Vagina (tissue), 2 donors: ENCODE measurements at regions not wholly inside any gene's neighbourhood (a gene's known extent, or its start where the extent isn't known, plus 50 kb on each side); places are given as distances from the start of the nearest gene placed in this dataset.

ENCODE experiments used
- DNase-seq, 2 donors: peaks; one replicate each; pipeline ENCODE4 v3.0.0-alpha.2; 2017; ENCODE audit errors: extremely low spot score in 2 of 2
- H3K27ac ChIP-seq: fragments of 200-600 bp; sonication (generic); one replicate; pipeline ENCODE4 v1.5.1; 2019
- H3K27me3 ChIP-seq: fragments of 200-600 bp; sonication (generic); one replicate; pipeline ENCODE4 v1.5.1; 2019
- H3K36me3 ChIP-seq, 2 donors: fragments of 200-600 bp; sonication (generic); one replicate each; pipeline ENCODE4 v1.5.1; 2017 to 2019
- H3K4me1 ChIP-seq: fragments of 200-600 bp; sonication (generic); one replicate; pipeline ENCODE4 v1.5.1; 2019
- H3K4me3 ChIP-seq, 2 donors: fragments of 200-600 bp; sonication (generic); 1 replicate in 1 of 2; 2 replicates in 1 of 2; pipeline ENCODE4 v1.5.1; 2016 to 2019
- H3K9me3 ChIP-seq: fragments of 200-600 bp; sonication (generic); one replicate; pipeline ENCODE4 v1.5.1; 2019
- POLR2A ChIP-seq, 2 donors: fragments of 450-650 bp; IDR thresholded peaks; one replicate each; pipeline ENCODE4 v1.6.1; 2017; ENCODE audit warnings: antibody characterized with exemption in 2 of 2, mild to moderate bottlenecking in 2 of 2, moderate library complexity in 2 of 2
- POLR2AphosphoS5 ChIP-seq, 2 donors: sonication (generic); formaldehyde crosslinking; IDR thresholded peaks; one replicate each; pipeline ENCODE4 v1.9.0; 2017; ENCODE audit warnings: antibody characterized with exemption in 2 of 2, mild to moderate bottlenecking in 2 of 2, low read depth in 1 of 2; ENCODE audit not compliant: insufficient read depth in 1 of 2
- intact Hi-C: fragments of 100-400 bp; cut with DNase I; formaldehyde crosslinking; loops from one replicate; pipeline ENCODE4 v1.15.1; 2023
- TF ChIP-seq, protein P1 (sequence below), 3 experiments: fragments of 450-650 bp in 2 of 3; fragments of 200-600 bp in 1 of 3; sonication (generic) in 1 of 3; IDR thresholded peaks; one replicate each; pipeline ENCODE4 v1.5.1; 2017 to 2019; ENCODE audit warnings: antibody characterized with exemption in 3 of 3, mild to moderate bottlenecking in 2 of 3, moderate library complexity in 2 of 3

DNA sequence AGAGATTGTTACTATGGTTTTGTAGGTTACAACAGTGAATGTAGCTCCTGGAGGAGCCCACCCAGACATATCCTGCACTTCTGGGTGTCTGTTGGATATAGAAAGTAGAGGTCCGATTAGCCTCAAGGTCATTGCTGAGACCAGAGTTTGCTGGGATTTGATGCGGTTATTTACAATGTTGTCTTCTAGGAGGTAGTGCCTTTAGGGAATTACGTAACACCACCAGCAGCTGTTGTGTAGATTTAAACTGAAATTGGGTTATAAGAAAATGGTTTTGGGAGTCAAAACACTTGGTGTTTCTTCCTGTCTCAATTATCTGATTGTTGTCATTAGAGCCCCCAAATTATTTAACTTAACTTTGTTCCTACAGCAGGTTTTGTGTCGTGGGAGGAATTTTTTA lies 225.3 kb upstream of the PELI2 start:
- DNase-seq: no peak
- intact Hi-C loops: no loop called here
- no peak overlapping the region for H3K4me3 ChIP-seq
- peaks cover 9% of the 10 kb centered on the region for H3K4me1 ChIP-seq
- TF ChIP-seq POLR2A (IDR thresholded peaks at IDR 0.05) (no peak), POLR2AphosphoS5 (IDR thresholded peaks at IDR 0.05; ENCODE audit: insufficient read depth in 1 of 2, low read depth in 1 of 2) (no peak)
- TF ChIP-seq, protein P1, sequence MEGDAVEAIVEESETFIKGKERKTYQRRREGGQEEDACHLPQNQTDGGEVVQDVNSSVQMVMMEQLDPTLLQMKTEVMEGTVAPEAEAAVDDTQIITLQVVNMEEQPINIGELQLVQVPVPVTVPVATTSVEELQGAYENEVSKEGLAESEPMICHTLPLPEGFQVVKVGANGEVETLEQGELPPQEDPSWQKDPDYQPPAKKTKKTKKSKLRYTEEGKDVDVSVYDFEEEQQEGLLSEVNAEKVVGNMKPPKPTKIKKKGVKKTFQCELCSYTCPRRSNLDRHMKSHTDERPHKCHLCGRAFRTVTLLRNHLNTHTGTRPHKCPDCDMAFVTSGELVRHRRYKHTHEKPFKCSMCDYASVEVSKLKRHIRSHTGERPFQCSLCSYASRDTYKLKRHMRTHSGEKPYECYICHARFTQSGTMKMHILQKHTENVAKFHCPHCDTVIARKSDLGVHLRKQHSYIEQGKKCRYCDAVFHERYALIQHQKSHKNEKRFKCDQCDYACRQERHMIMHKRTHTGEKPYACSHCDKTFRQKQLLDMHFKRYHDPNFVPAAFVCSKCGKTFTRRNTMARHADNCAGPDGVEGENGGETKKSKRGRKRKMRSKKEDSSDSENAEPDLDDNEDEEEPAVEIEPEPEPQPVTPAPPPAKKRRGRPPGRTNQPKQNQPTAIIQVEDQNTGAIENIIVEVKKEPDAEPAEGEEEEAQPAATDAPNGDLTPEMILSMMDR (IDR thresholded peaks at IDR 0.05): no peak
- no peaks in the 10 kb centered on the region for H3K9me3 ChIP-seq
- no peaks in the 10 kb centered on the region for H3K36me3 ChIP-seq
- H3K27ac ChIP-seq: no peak overlapping the region
- H3K27me3 ChIP-seq: no peaks in the 10 kb centered on the region

DNA sequence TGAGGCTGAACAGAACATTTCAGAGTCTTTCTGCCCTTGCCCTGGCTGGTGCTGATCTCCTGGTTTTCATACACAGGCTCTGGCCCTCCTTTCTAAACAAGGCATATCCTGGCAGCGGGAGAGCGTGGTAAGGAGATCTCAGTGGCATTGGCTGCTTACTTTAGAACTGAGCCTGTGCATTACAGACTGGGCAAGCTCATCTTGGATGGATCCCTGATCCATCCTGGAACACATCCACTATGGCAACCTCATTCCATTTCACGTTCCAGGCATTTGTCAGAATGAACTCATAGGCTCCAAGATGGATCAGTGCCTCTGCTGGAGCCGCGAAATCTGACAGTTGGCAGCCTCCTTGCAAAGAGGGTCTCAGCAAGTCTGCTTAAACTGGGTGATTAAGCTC lies 224.5 kb upstream of the PELI2 start:
- DNase-seq: no peak
- TF ChIP-seq, protein P1 (IDR thresholded peaks at IDR 0.05): no peak
- TF ChIP-seq POLR2AphosphoS5 (IDR thresholded peaks at IDR 0.05; ENCODE audit: insufficient read depth in 1 of 2, low read depth in 1 of 2) (no peak), POLR2A (IDR thresholded peaks at IDR 0.05) (no peak)
- no peaks in the 10 kb centered on the region for H3K27me3 ChIP-seq
- peaks cover 3% of the 10 kb centered on the region for H3K4me1 ChIP-seq
- H3K9me3 ChIP-seq: no peaks in the 10 kb centered on the region
- intact Hi-C loops: no loop called here
- no peaks in the 10 kb centered on the region for H3K36me3 ChIP-seq
- no peak overlapping the region for H3K27ac ChIP-seq
- no peak overlapping the region for H3K4me3 ChIP-seq

DNA sequence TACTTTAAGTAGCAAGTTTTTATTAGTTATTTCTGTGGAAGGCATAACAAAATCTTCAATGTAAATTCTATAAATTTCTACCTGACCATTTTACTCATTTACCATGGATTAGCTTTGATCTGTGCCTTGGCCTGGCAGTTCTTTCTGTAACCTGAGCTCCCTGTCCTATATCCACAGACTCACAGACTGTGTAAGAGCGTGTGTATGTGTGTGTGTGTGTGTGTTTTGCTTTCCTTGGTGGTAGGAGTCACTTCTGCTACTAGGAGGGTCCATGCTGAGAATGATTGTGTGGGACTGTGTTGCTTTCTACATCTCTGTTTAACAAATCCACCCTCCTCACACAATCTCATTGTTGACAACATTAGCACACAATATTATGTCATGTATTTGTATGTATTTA lies 221.2 kb upstream of the PELI2 start:
- intact Hi-C loops: no loop called here
- Histone ChIP-seq H3K36me3 (no peaks in the 10 kb centered on the region), H3K4me1 (no peaks in the 10 kb centered on the region), H3K27me3 (no peaks in the 10 kb centered on the region), H3K4me3 (no peak overlapping the region), H3K9me3 (no peaks in the 10 kb centered on the region), H3K27ac (no peak overlapping the region)
- no peak for DNase-seq
- TF ChIP-seq, protein P1 (IDR thresholded peaks at IDR 0.05): no peak
- TF ChIP-seq POLR2A (IDR thresholded peaks at IDR 0.05): no peak
- no peak for TF ChIP-seq POLR2AphosphoS5 (IDR thresholded peaks at IDR 0.05; ENCODE audit: insufficient read depth in 1 of 2, low read depth in 1 of 2)

DNA sequence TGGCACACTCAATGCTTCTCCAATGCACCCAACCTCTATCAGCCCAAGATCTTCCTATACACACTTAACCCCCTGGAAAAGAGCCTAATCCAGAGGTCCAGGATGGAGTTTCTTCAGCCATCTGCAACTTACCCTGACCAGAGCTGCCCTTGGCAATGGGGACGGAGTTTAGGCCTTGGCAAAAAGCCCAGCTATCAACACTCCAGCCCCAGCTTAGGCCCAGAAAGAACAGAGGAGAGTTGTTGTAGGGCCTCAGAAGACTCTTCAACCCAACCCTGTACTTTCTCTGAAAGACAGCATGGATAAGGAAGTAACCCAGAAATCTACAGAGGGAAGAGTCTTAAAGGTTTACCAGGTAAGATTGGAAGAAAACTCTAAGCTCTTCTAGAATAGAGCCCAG lies 219.3 kb upstream of the PELI2 start:
- no peak overlapping the region for H3K4me3 ChIP-seq
- H3K27ac ChIP-seq: no peak overlapping the region
- H3K9me3 ChIP-seq: no peaks in the 10 kb centered on the region
- H3K27me3 ChIP-seq: no peaks in the 10 kb centered on the region
- no peaks in the 10 kb centered on the region for H3K36me3 ChIP-seq
- H3K4me1 ChIP-seq: no peaks in the 10 kb centered on the region
- no peak for DNase-seq
- intact Hi-C loops: no loop called here
- TF ChIP-seq POLR2AphosphoS5 (IDR thresholded peaks at IDR 0.05; ENCODE audit: insufficient read depth in 1 of 2, low read depth in 1 of 2) (no peak), POLR2A (IDR thresholded peaks at IDR 0.05) (no peak)
- TF ChIP-seq, protein P1 (IDR thresholded peaks at IDR 0.05): no peak

DNA sequence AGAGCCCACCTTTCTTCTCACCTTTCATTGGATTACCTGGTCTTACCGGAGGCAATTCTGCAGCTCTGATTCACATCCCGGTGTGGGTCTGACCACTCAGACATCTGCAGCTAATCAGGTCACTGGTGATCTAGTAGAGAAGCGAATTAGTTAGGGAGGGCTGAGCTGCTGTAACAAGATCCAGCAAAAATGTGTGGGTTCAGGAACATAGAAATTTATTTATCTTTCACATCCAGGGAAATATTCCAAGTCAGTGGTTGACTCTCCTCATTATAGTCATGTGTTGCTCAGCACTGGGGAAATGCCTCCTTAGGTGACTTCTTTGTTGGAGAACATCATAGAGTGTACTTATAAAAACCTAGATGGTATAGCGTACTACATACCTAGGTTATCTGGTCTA lies 218.7 kb upstream of the PELI2 start:
- no peaks in the 10 kb centered on the region for H3K9me3 ChIP-seq
- TF ChIP-seq POLR2AphosphoS5 (IDR thresholded peaks at IDR 0.05; ENCODE audit: insufficient read depth in 1 of 2, low read depth in 1 of 2) (no peak), POLR2A (IDR thresholded peaks at IDR 0.05) (no peak)
- TF ChIP-seq, protein P1 (IDR thresholded peaks at IDR 0.05): no peak
- H3K36me3 ChIP-seq: no peaks in the 10 kb centered on the region
- no peaks in the 10 kb centered on the region for H3K4me1 ChIP-seq
- intact Hi-C loops: no loop called here
- H3K27ac ChIP-seq: no peak overlapping the region
- DNase-seq: no peak
- no peak overlapping the region for H3K4me3 ChIP-seq
- no peaks in the 10 kb centered on the region for H3K27me3 ChIP-seq
